Tibial artery (tissue), 4 donors: ENCODE measurements at regions not wholly inside any gene's neighbourhood (a gene's known extent, or its start where the extent isn't known, plus 50 kb on each side); places are given as distances from the start of the nearest gene placed in this dataset.
"Not testable (repeated sequence)": the region's sequence is repeated elsewhere in the genome, so short reads cannot be mapped to it uniquely, and the experiment has no call there.

ENCODE experiments used
- DNase-seq, 2 donors: peaks; one replicate each; pipeline ENCODE4 v3.0.0-alpha.2; 2019
- H3K27ac ChIP-seq, 2 donors: fragments of 200-600 bp; sonication (generic) in 1 of 2; 1 replicate in 1 of 2; 2 replicates in 1 of 2; pipeline ENCODE4 v1.5.1; 2018 to 2019; ENCODE audit warnings: mild to moderate bottlenecking in 1 of 2
- H3K27me3 ChIP-seq, 2 donors: fragments of 200-600 bp; sonication (generic) in 1 of 2; one replicate each; pipeline versions ENCODE4 v1.5.1 to v1.6.0; 2016 to 2019
- H3K36me3 ChIP-seq, 3 donors: fragments of 200-600 bp; sonication (generic) in 2 of 3; one replicate each; pipeline ENCODE4 v1.5.1; 2016 to 2019; ENCODE audit warnings: mild to moderate bottlenecking in 2 of 3
- H3K4me1 ChIP-seq, 4 donors: fragments of 200-600 bp; sonication (generic) in 2 of 4; 1 replicate in 3 of 4; 2 replicates in 1 of 4; pipeline ENCODE4 v1.5.1; 2016 to 2019
- H3K4me3 ChIP-seq, 2 donors: fragments of 200-600 bp; sonication (generic) in 1 of 2; 1 replicate in 1 of 2; 2 replicates in 1 of 2; pipeline ENCODE4 v1.5.1; 2018 to 2019; ENCODE audit warnings: mild to moderate bottlenecking in 2 of 2
- H3K9me3 ChIP-seq, 3 donors: fragments of 200-600 bp; sonication (generic) in 1 of 3; one replicate each; pipeline ENCODE4 v1.5.1; 2016 to 2019
- intact Hi-C: fragments of 100-400 bp; cut with DNase I; formaldehyde crosslinking; loops from one replicate; pipeline ENCODE4 v1.15.0; 2023; ENCODE audit warnings: low total_unique reads
- TF ChIP-seq, protein P1 (sequence below), 2 experiments: fragments of 200-600 bp in 1 of 2; fragments of 450-650 bp in 1 of 2; IDR thresholded peaks; one replicate each; pipeline ENCODE4 v1.5.1; 2017 to 2019; ENCODE audit warnings: antibody characterized with exemption in 2 of 2, mild to moderate bottlenecking in 1 of 2, moderate library complexity in 1 of 2

DNA sequence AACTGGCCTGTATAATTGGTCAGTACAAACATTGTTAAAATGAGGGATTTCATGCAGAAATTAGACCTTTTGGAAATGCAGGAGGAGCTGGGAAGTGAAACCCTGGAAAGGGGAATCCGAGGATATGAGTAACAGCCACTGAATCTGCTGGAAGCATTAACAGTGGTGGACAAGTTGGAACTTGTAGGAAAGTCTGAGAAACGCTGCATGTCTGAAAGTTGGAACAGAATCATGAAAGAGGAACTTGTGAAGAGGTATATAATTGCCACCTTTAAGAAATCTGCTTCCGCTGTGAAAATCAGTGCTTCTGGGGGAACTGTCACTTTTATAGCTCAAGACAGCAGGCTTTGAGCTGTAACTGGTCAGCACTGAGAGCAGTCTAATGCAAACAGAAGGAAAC is 716.5 kb upstream of the PRR20A start:
- H3K36me3 ChIP-seq, result no peaks in the 10 kb centered on the region
- H3K27ac ChIP-seq, result no peak overlapping the region
- no peaks in the 10 kb centered on the region for H3K9me3 ChIP-seq
- H3K4me3 ChIP-seq, result no peak overlapping the region
- H3K4me1 ChIP-seq, result no peaks in the 10 kb centered on the region
- TF ChIP-seq, protein P1, sequence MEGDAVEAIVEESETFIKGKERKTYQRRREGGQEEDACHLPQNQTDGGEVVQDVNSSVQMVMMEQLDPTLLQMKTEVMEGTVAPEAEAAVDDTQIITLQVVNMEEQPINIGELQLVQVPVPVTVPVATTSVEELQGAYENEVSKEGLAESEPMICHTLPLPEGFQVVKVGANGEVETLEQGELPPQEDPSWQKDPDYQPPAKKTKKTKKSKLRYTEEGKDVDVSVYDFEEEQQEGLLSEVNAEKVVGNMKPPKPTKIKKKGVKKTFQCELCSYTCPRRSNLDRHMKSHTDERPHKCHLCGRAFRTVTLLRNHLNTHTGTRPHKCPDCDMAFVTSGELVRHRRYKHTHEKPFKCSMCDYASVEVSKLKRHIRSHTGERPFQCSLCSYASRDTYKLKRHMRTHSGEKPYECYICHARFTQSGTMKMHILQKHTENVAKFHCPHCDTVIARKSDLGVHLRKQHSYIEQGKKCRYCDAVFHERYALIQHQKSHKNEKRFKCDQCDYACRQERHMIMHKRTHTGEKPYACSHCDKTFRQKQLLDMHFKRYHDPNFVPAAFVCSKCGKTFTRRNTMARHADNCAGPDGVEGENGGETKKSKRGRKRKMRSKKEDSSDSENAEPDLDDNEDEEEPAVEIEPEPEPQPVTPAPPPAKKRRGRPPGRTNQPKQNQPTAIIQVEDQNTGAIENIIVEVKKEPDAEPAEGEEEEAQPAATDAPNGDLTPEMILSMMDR (IDR thresholded peaks at IDR 0.05), result no peak
- intact Hi-C loops, result no loop called here
- no peak for DNase-seq
- H3K27me3 ChIP-seq, result no peaks in the 10 kb centered on the region

- Histone ChIP-seq H3K27me3 (no peaks in the 10 kb centered on the region), H3K9me3 (no peaks in the 10 kb centered on the region), H3K36me3 (no peaks in the 10 kb centered on the region), H3K27ac (no peak overlapping the region), H3K4me1 (no peaks in the 10 kb centered on the region), H3K4me3 (no peak overlapping the region)
- TF ChIP-seq, protein P1 (IDR thresholded peaks at IDR 0.05), result no peak
- DNase-seq, result no peak
- intact Hi-C loops, result no loop called here
Observed at GRCh38 chr13:56457535-56458190, 683.1 kb upstream of the PRR20A start.

DNA sequence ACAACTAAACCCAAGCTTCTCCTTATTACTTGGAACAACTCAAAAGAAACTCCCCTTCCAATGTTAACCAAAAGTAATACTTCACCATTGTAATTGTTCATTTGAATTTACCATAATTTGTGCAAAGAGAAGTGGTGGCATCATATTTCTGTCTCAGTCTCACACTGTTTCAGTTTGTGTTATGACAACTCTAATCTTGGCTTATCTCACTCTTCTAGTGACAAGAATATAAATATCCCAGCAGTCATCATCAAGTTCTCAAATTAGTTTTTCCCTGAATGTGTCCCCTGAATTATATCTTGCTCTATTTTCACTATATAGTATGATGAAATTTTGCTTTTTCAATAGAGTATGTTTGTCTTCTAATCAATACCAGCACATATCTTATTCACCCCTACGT is 681.4 kb upstream of the PRR20A start:
- DNase-seq, result no peak
- intact Hi-C loops, result no loop called here
- H3K4me3 ChIP-seq, result no peak overlapping the region
- H3K9me3 ChIP-seq, result no peaks in the 10 kb centered on the region
- H3K36me3 ChIP-seq, result no peaks in the 10 kb centered on the region
- no peaks in the 10 kb centered on the region for H3K4me1 ChIP-seq
- TF ChIP-seq, protein P1 (IDR thresholded peaks at IDR 0.05), result no peak
- no peak overlapping the region for H3K27ac ChIP-seq
- no peaks in the 10 kb centered on the region for H3K27me3 ChIP-seq

DNA sequence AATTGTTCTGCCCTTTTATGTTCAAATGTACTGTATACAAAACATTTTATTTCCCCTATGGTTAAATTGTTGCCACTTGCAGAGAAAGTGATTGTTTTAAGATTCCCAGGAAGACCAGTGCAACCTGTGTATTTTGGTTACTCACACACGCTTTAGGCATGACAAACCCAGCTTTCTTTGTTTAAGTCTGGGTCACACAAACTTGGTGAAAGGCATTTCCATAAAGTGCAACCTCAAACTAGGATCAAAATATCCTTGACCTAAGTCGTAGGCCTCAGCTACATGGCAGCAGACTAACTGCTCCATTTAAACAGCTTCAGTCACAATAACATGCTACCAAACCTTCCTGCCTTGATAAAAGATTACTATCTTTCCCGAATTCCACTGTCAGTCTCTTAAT is 639.0 kb upstream of the PRR20A start:
- Histone ChIP-seq H3K4me1 (no peaks in the 10 kb centered on the region), H3K4me3 (no peak overlapping the region), H3K27ac (no peak overlapping the region), H3K27me3 (no peaks in the 10 kb centered on the region), H3K36me3 (no peaks in the 10 kb centered on the region), H3K9me3 (no peaks in the 10 kb centered on the region)
- TF ChIP-seq, protein P1 (IDR thresholded peaks at IDR 0.05), result no peak
- no peak for DNase-seq
- intact Hi-C loops, result no loop called here

DNA sequence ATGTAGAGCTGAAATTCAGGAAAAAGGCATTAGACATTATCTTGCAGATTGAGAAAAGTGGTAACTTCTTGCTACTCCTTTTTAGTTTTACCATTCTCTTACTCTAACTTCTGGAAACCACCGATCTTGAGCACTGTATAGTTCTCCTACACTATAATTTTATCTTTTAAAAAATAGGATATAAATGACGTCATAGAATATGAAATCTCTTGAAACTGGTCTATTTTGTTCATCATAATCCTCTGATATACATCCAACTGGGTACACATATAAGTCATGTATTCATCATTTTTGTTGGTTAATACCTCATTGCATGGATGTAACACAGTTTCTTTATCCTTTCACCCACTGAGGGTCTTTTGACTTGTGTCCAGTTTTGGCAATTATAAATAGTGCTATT is 629.9 kb upstream of the PRR20A start:
- TF ChIP-seq, protein P1 (IDR thresholded peaks at IDR 0.05), result no peak
- Histone ChIP-seq H3K27ac (no peak overlapping the region), H3K4me1 (no peaks in the 10 kb centered on the region), H3K9me3 (no peaks in the 10 kb centered on the region), H3K27me3 (no peaks in the 10 kb centered on the region), H3K36me3 (no peaks in the 10 kb centered on the region), H3K4me3 (no peak overlapping the region)
- intact Hi-C loops, result no loop called here
- DNase-seq, result no peak

DNA sequence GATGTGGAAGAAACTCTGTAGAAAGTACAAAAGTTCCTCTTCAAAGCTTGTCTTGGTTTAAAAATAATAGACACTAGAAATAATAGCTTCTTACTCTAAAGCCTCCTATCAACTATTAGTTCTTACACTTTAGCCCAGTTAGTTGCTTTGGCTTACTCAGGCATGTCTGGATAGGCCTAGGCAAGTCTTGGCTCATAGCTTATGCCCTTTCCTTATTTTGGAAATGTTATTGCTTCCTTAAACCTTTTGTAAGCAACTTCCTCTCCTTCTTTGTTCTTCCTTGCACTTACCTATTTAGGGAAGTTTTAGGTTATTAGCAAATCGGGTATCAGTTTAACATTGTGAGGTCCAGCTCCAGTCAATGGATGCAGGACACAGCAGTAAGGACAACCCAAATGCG is 628.4 kb upstream of the PRR20A start:
- H3K36me3 ChIP-seq, intact Hi-C loops, H3K4me3 ChIP-seq, H3K4me1 ChIP-seq, DNase-seq, H3K27me3 ChIP-seq, H3K27ac ChIP-seq, H3K9me3 ChIP-seq: not testable (repeated sequence)
